Mesodermal cell (in vitro differentiated cells): ENCODE measurements at regions not wholly inside any gene's neighbourhood (a gene's known extent, or its start where the extent isn't known, plus 50 kb on each side); places are given as distances from the start of the nearest gene placed in this dataset.

Experiments
- H3K27ac ChIP-seq: 2 replicates; pipeline ENCODE4 v1.7.0; 2013; ENCODE audit warnings: mild to moderate bottlenecking, low read depth, low read length, moderate library complexity; ENCODE audit not compliant: severe bottlenecking
- H3K36me3 ChIP-seq: 2 replicates; pipeline ENCODE4 v1.7.1; 2013; ENCODE audit warnings: mild to moderate bottlenecking, low read length, moderate library complexity; ENCODE audit not compliant: control insufficient read depth, insufficient read depth
- H3K4me1 ChIP-seq: one replicate; pipeline ENCODE4 v1.7.1; 2013; ENCODE audit warnings: mild to moderate bottlenecking, low read length; ENCODE audit not compliant: insufficient read depth, control insufficient read depth, poor library complexity, severe bottlenecking
- H3K4me3 ChIP-seq: 2 replicates; pipeline ENCODE4 v1.7.0; 2013; ENCODE audit warnings: low read length, control low read depth, mild to moderate bottlenecking; ENCODE audit not compliant: insufficient read depth, poor library complexity, severe bottlenecking; ENCODE audit errors: extremely low read depth
- H3K9me3 ChIP-seq: 2 replicates; pipeline ENCODE4 v1.7.1; 2013; ENCODE audit warnings: mild to moderate bottlenecking, low read length, moderate library complexity; ENCODE audit not compliant: control insufficient read depth
- WGBS, 2 experiments: methylation state at CpG; one replicate each; pipeline ENCODE4 v1.1.5; 2013; ENCODE audit warnings: missing lambda C conversion rate in 2 of 2; ENCODE audit not compliant: insufficient coverage in 2 of 2; 5-methylcytosine and 5-hydroxymethylcytosine counted together

DNA sequence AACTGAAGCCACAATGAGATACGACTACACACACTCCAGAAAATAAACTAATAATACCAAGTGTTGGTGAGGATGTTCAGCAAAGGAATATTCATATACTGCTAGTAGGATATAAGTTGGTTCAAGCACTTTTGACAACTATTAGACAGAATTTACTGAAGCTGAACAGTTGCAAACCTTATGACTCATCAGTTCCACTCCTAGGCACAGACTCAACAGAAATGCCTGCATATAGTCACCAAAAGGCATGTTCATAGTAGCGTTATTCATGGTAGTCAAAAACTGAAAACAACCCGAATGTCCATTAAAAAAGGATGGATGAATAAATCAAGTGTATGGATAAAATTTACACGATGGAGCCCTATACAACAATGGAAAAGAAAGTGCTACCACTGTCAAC is 232.0 kb downstream of the ANAPC1 start:
- Histone ChIP-seq H3K27ac (no peak overlapping the region), H3K9me3 (no peaks in the 10 kb centered on the region), H3K36me3 (no peaks in the 10 kb centered on the region), H3K4me1 (no peaks in the 10 kb centered on the region), H3K4me3 (no peak overlapping the region)
- 100% methylated on average over 2 of the region's 4 CpGs; no CpG with 5 or more reads in 1 of the 2 experiments for WGBS, 2 experiments

DNA sequence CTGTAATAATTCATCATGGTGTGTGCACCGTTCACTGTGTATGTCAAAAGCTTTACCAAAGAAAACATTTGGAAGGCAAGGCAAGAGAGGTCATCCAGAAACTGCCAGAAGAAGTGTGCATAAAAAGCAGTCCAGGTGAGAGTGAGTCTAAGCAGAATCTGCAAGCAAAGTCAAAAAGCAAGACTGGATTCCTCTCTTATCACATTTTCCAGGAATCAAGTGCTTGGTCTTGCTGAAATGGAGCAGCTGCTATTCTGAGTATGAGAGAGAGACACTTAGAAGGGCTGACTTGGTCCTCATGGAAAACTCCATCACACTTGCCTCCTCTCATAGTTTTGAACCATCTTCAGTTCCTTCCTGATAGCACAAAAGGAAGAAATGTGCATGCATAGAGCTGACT is 231.3 kb downstream of the ANAPC1 start:
- Histone ChIP-seq H3K36me3 (no peaks in the 10 kb centered on the region), H3K9me3 (no peaks in the 10 kb centered on the region), H3K27ac (no peak overlapping the region), H3K4me3 (no peak overlapping the region), H3K4me1 (no peaks in the 10 kb centered on the region)
- WGBS, 2 experiments, result 90 to 100% methylated on average over 1 of the region's 1 CpG

DNA sequence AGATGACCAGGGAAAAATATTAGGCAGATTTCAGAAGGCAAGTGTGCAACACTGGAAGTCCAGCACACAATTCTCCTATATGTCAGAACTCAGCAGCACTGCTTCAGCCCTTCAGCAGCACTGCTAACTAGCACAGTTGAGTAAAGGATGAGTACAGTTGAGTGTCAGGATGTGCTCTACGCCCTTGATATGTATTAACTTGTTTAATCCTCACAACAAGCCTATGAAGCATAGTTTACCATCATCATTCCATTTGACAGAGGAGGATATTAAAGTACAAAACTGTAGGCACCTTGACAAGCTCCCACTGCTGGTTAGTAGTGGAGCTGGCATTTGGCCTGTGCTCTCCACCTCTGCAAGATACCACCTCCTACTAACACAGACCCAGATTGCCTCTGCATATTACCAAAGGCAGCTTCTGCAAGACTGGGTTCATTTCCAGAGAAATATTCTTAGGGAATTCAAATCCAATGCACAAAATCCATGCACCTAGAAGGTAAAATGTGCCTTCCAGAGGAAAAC is 230.8 kb downstream of the ANAPC1 start:
- Histone ChIP-seq H3K9me3 (no peaks in the 10 kb centered on the region), H3K27ac (no peak overlapping the region), H3K4me1 (no peaks in the 10 kb centered on the region), H3K4me3 (no peak overlapping the region), H3K36me3 (no peaks in the 10 kb centered on the region)
- no CpG with 5 or more reads among the region's 1 CpG for WGBS, 2 experiments

DNA sequence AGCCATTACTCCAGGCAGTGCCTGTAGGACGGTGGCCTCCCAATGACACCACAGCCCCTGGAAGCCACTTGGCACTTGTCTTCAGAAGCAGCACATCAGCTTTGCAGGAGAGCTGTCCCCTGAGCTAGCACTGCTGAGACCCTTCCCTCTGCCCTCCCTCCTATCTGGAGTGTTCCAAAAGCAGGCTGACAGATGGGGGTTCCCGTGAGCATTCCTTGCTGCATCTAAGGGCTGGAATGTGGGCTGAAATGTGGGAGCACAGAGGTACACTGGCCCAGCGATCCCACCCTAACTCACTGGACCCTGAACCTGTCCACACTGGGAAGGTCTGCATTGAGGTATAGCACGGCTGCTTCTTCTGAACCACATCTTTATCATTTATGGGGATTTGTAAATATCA is 230.1 kb downstream of the ANAPC1 start:
- Histone ChIP-seq H3K27ac (no peak overlapping the region), H3K4me1 (no peaks in the 10 kb centered on the region), H3K36me3 (no peaks in the 10 kb centered on the region), H3K4me3 (no peak overlapping the region), H3K9me3 (no peaks in the 10 kb centered on the region)
- 87 to 100% methylated on average over 3 of the region's 4 CpGs for WGBS, 2 experiments

DNA sequence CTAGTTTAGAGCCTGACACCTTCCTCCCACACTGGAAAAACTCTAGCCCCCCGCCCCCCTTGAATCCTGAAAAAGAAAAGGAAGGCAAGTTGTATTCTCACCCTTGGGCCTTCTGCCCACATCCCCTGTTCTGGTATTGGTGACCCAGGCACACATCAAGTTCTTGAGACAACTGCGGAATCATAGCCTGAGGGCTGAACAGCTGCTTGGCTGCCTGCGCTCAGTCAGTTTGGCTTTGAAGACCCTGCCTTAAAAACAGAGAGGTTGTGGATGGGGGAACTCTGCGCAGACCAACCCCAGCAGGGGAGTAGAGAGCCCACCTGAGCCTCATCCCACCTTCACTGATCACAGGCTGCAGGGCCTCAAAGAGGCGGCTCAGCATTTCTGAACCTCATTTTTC is 229.2 kb downstream of the ANAPC1 start:
- Histone ChIP-seq H3K4me1 (no peaks in the 10 kb centered on the region), H3K36me3 (no peaks in the 10 kb centered on the region), H3K9me3 (no peaks in the 10 kb centered on the region), H3K4me3 (no peak overlapping the region), H3K27ac (no peak overlapping the region)
- WGBS, 2 experiments, result 87 to 97% methylated on average over 3 of the region's 5 CpGs

DNA sequence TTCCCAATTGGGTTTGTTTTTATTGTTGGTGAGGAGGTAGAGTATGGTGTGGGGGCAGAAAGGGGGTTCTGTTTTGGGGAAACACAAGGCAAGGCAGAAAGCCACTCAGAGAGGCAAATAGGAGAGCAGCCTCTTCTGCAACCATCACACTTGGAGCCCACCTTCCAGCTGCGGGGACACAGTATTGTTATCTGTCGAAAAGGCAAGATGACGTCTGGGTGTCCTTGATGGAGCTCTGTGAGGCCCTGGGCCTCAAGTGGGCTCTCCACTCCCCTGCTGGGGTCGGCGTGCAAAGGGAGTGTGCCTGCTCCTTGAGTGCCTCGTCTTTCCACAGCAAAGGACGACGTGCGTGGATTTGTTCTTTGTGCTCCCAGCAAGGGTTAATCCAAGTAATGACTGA is 227.6 kb downstream of the ANAPC1 start:
- Histone ChIP-seq H3K9me3 (no peaks in the 10 kb centered on the region), H3K4me3 (no peak overlapping the region), H3K27ac (no peak overlapping the region), H3K4me1 (no peaks in the 10 kb centered on the region), H3K36me3 (no peaks in the 10 kb centered on the region)
- 90 to 91% methylated on average over 7 to 9 of the region's 9 CpGs for WGBS, 2 experiments

DNA sequence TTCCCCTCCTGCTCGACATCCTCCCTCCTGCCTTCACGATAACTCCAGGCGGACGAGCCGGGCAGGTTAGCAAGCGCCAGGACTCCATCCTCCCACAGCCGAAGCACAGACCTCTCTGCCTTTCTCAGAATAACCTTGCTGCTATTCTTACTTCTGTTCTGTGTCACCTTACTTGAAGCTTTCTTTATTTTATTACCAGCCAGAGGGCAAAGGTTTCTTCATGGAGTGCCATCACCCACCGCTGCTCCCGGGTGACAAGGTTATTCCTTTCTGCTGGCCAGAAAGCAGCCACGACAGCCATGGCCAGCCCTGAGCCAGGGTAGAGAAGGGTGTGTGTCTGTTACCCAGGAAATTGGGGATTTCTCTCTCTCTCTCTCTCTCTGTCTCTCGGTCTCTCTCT is 227.1 kb downstream of the ANAPC1 start:
- WGBS, 2 experiments, result 78% methylated on average over 8 of the region's 11 CpGs
- no peak overlapping the region for H3K27ac ChIP-seq

DNA sequence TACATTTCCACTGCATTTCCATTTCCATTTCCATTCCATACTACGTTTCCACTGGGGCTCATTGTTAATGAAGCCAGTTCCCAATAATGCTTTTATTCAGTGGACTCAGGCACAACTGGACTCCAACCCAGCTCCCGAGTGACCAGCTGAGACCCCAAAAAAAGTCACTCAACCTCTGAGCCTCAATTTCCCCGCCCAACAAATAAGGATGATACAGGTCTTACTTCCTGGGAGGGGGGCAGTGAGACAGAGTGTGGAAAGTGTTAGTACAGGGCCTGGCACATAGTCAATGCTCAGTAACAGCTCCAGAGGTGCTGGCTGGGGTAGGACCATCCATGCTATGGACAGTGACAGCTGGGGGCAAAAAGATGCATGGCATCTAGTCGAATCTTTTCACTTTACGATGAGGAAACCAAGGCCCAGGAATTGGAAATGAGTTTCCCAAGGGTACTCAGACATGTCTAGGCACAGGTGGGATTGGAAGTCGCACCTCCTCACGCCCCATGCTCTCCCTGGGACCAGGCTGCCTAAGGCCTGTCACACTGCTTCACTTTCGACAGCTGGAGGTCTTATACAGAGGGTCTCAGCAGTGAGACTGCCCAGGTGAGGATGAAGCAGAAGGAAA is 226.5 kb downstream of the ANAPC1 start:
- WGBS, 2 experiments, result 90 to 93% methylated on average over 6 of the region's 8 CpGs
- Histone ChIP-seq H3K9me3 (no peaks in the 10 kb centered on the region), H3K4me1 (peaks cover 4% of the 10 kb centered on the region), H3K36me3 (no peaks in the 10 kb centered on the region), H3K27ac (no peak overlapping the region), H3K4me3 (no peak overlapping the region)

More for the DNA sequence above, 227.1 kb downstream of the ANAPC1 start:
- H3K4me3 ChIP-seq, result no peak overlapping the region
- H3K9me3 ChIP-seq, result no peaks in the 10 kb centered on the region
- peaks cover under 1% of the 10 kb centered on the region for H3K4me1 ChIP-seq
- H3K36me3 ChIP-seq, result no peaks in the 10 kb centered on the region

DNA sequence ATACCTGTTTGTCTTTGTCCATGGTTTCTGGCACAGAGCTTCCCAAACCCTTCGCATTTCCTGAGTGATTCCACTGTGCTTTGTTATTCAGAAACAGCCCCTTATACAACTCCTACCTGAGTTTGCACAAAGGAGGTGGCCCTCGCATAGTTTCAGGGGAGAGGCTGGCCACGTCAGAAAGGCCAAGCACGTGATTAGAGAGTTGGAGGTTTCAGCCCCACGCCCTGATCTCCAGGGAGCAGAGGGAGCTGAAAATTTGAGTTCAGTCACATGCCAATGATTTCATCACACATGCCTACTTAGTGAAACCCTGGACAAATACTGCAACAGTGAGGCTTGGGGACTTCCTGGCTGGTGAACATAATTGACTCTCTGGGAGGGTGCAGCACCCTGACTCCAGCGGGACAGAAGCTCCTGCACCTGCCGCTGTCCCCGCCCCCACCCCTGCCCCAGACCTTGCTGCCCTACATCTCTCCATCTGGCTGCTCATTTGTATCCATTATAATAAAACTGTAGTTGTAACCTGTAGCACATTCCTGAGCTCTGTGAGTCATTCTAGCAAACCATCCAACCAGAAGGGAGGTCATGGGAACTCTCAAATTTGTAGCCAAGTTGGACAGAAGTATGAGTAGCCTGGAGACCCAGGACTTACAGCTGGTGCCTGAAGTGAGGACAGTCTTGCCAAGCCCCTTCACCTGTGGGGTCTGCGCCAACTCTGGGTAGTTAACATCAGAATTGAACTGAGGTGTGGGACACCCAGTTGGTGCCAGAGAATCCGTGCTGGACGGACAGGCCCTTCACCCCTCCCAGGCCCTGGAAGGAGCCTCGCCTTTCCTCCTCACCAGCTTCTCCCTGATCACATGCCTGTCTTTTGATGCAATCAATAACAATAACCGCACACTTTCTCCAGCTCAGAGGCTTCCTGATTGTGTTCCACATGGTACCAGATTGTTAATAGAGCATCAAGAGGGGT is 224.3 kb downstream of the ANAPC1 start:
- WGBS, 2 experiments, result 76 to 86% methylated on average over 5 to 7 of the region's 13 CpGs
- no peaks in the 10 kb centered on the region for H3K36me3 ChIP-seq
- no peak overlapping the region for H3K4me3 ChIP-seq
- H3K4me1 ChIP-seq, result peaks cover 15% of the 10 kb centered on the region
- H3K27ac ChIP-seq, result no peak overlapping the region
- H3K9me3 ChIP-seq, result no peaks in the 10 kb centered on the region

DNA sequence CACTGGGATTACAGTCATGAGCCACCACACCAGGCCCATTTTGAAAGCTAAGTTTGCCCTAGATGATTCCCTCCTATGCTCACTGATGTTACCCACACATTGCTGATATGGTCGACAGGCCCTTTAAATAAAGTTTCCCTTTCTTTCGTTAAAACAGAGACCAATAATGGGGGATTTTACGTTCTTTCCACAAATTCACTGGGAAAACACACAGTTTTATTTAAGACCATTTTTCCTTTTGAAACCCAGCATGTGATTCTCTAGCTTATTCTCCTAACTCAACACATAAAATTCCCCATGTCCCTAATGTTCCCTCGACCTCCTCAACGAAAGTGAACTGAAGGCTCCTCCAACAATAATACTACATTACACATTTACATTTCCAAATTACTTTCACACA is 223.2 kb downstream of the ANAPC1 start:
- WGBS, 2 experiments, result 95 to 96% methylated on average over 5 of the region's 5 CpGs
- no peak overlapping the region for H3K4me3 ChIP-seq
- peaks cover 15% of the 10 kb centered on the region for H3K4me1 ChIP-seq
- H3K9me3 ChIP-seq, result no peaks in the 10 kb centered on the region
- H3K27ac ChIP-seq, result no peak overlapping the region
- H3K36me3 ChIP-seq, result no peaks in the 10 kb centered on the region
